ENCODE measurements at regions not wholly inside any gene's neighbourhood (a gene's known extent, or its start where the extent isn't known, plus 50 kb on each side); places are given as distances from the start of the nearest gene placed in this dataset.

DNA sequence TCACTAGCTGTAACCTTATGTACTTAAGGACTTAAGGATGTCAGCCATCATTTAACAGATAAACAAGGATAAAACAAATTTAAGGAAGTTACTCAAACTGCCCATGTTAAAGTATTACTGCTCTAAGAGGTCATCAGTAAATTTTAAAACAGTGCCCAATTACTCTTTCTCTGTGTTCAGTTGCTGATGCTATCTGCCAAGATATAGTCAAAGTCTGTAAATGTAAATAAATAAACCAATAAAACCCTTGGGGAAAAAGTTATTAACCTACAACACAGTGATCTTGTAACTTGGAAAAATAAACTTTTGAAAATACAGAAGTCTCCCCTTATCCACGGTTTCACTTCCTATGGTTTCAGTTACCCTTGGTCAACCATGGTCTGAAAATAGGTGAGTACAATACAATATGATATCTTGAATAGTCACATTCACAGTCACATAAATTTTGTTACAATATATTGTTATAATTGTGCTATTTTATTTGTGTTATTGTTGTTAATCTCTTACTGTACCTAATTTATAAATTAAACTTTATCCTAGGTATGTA is 501.8 kb downstream of the LMO4 start:
- Mint-ChIP-seq H3K4me3 (no peak overlapping the region), H3K4me1 (no peaks in the 10 kb centered on the region), H3K36me3 (ENCODE audit: low read depth) (no peaks in the 10 kb centered on the region), H3K27me3 (ENCODE audit: low read depth) (no peaks in the 10 kb centered on the region), H3K27ac (ENCODE audit: unreplicated experiment) (no peak overlapping the region), H3K9me3 (peaks cover 5% of the 10 kb centered on the region)
- TF ChIP-seq, protein P1, sequence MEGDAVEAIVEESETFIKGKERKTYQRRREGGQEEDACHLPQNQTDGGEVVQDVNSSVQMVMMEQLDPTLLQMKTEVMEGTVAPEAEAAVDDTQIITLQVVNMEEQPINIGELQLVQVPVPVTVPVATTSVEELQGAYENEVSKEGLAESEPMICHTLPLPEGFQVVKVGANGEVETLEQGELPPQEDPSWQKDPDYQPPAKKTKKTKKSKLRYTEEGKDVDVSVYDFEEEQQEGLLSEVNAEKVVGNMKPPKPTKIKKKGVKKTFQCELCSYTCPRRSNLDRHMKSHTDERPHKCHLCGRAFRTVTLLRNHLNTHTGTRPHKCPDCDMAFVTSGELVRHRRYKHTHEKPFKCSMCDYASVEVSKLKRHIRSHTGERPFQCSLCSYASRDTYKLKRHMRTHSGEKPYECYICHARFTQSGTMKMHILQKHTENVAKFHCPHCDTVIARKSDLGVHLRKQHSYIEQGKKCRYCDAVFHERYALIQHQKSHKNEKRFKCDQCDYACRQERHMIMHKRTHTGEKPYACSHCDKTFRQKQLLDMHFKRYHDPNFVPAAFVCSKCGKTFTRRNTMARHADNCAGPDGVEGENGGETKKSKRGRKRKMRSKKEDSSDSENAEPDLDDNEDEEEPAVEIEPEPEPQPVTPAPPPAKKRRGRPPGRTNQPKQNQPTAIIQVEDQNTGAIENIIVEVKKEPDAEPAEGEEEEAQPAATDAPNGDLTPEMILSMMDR (conservative IDR thresholded peaks at IDR 0.05): no peak
- DNase-seq (ENCODE audit: low read depth, low spot score): no peak

DNA sequence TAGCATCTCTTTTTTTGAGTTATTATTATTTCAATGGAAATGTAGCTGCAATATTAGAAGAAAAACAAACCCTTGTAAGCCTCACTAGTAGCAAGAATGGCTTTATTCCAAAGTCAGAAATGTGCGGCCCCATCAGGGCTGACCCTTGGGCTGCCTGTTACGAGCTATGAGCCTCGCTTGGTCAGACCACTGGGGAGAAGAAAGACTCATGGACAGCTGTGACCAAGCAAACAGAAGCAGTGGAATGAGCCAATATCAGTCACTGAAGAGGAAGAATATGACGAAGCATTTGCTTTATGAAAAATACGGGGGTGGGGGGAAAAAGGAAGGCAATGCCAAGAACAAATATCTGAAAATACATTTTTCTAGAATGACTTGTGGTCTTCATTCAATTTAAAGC is 504.5 kb downstream of the LMO4 start:
- Mint-ChIP-seq H3K27ac (ENCODE audit: unreplicated experiment) (no peak overlapping the region), H3K4me1 (no peaks in the 10 kb centered on the region), H3K27me3 (ENCODE audit: low read depth) (no peaks in the 10 kb centered on the region), H3K36me3 (ENCODE audit: low read depth) (no peaks in the 10 kb centered on the region), H3K4me3 (no peak overlapping the region), H3K9me3 (no peaks in the 10 kb centered on the region)
- TF ChIP-seq, protein P1 (conservative IDR thresholded peaks at IDR 0.05): no peak
- DNase-seq (ENCODE audit: low read depth, low spot score): no peak

DNA sequence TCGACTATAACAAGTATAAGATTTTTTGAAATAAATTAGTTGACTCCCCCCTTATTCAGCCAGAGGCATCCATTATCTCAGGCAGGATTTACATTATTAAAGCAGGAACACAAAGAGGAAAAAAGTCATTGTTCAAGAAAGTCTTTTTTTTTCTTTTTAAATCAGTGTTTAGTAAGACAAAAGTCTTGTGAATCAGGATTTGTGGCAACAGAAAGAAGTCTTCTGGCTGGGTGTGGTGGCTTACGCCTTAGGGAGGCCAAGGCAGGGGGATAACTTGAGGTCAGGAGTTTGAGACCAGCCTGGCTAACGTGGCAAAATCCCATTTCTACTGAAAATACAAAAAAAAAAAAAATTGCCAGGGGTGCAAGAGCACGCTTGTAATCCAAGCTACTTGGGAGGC is 505.5 kb downstream of the LMO4 start:
- no peaks in the 10 kb centered on the region for H3K27me3 Mint-ChIP-seq (ENCODE audit: low read depth)
- H3K9me3 Mint-ChIP-seq: no peaks in the 10 kb centered on the region
- no peaks in the 10 kb centered on the region for H3K36me3 Mint-ChIP-seq (ENCODE audit: low read depth)
- no peak for DNase-seq (ENCODE audit: low read depth, low spot score)
- H3K4me1 Mint-ChIP-seq: no peaks in the 10 kb centered on the region
- H3K4me3 Mint-ChIP-seq: no peak overlapping the region
- H3K27ac Mint-ChIP-seq (ENCODE audit: unreplicated experiment): no peak overlapping the region
- TF ChIP-seq, protein P1 (conservative IDR thresholded peaks at IDR 0.05): no peak

DNA sequence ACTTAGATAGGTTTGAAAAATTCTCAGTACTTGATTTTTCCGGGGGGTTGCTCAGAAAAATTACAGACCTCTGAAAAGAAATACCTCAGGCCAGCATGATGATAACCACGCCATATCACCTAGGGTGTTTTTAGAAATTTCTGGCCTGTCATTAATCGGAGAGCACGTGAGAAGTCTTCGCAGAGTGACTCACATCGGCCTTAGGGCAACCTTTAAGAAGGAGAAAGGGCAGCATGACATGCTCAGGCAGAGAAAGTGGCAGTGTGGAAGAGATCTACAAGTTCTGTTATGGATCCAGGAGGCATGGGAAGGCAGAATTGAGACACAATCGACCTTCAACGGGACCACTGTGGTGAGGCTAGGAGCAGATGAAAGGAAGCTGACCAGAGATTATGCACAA is 506.3 kb downstream of the LMO4 start:
- no peak for DNase-seq (ENCODE audit: low read depth, low spot score)
- Mint-ChIP-seq H3K27ac (ENCODE audit: unreplicated experiment) (no peak overlapping the region), H3K27me3 (ENCODE audit: low read depth) (no peaks in the 10 kb centered on the region), H3K4me3 (no peak overlapping the region), H3K9me3 (no peaks in the 10 kb centered on the region), H3K4me1 (no peaks in the 10 kb centered on the region), H3K36me3 (ENCODE audit: low read depth) (no peaks in the 10 kb centered on the region)
- TF ChIP-seq, protein P1 (conservative IDR thresholded peaks at IDR 0.05): no peak

DNA sequence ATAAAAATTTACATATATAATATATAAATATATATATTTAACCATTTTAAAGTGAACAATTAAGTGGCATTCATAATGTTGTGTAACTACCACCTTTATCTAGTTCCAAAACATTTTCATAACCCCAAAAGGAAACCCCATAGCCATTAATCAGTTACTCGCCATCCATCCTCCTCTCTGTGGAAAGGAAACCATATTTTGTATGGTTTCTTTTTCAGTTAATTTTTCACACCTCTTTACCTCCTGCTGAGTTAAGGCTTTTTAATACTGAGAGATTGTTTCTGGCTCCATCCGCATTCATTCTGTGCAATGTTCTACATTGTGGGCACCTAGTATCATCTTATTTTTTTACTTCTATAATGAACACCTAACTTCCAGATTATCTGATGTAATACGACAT is 512.1 kb downstream of the LMO4 start:
- Mint-ChIP-seq H3K4me3 (no peak overlapping the region), H3K27me3 (ENCODE audit: low read depth) (no peaks in the 10 kb centered on the region), H3K9me3 (peaks cover 5% of the 10 kb centered on the region), H3K36me3 (ENCODE audit: low read depth) (no peaks in the 10 kb centered on the region), H3K27ac (ENCODE audit: unreplicated experiment) (no peak overlapping the region), H3K4me1 (no peaks in the 10 kb centered on the region)
- TF ChIP-seq, protein P1 (conservative IDR thresholded peaks at IDR 0.05): no peak
- DNase-seq (ENCODE audit: low read depth, low spot score): no peak

DNA sequence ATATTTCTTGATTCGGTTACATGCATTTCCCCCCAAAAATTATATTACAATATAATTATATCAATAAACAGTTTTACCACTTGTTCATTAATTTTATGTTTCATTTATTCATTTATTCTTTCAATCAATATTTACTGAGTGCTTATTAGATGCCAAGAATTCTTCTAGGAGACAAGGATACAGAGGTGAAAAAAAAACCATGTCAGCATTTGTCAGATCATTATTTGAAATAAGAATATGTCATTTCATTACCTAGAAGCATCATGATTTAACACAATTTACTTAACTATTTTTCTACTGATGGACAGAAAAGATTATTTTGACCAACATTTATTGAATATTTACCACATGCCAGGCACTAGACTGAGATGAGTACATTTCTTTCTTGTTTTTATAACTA is 512.7 kb downstream of the LMO4 start:
- Mint-ChIP-seq H3K4me3 (no peak overlapping the region), H3K36me3 (ENCODE audit: low read depth) (no peaks in the 10 kb centered on the region), H3K27me3 (ENCODE audit: low read depth) (no peaks in the 10 kb centered on the region), H3K27ac (ENCODE audit: unreplicated experiment) (no peak overlapping the region), H3K4me1 (no peaks in the 10 kb centered on the region), H3K9me3 (peaks cover 5% of the 10 kb centered on the region)
- DNase-seq (ENCODE audit: low read depth, low spot score): no peak
- TF ChIP-seq, protein P1 (conservative IDR thresholded peaks at IDR 0.05): no peak
